HG02610 (cell line): ENCODE measurements at regions not wholly inside any gene's neighbourhood (a gene's known extent, or its start where the extent isn't known, plus 50 kb on each side); places are given as distances from the start of the nearest gene placed in this dataset.
"Not testable (repeated sequence)": the region's sequence is repeated elsewhere in the genome, so short reads cannot be mapped to it uniquely, and the experiment has no call there.

Experiments
- ATAC-seq: cut with Tn5 transposase; IDR thresholded peaks from one replicate; pipeline ENCODE4 v1.9.1; 2021; ENCODE audit warnings: mild to moderate bottlenecking, moderate library complexity; ENCODE audit not compliant: unreplicated experiment

- ATAC-seq = no peak
These were observed 110.9 kb upstream of the ENPEP start for GRCh38 chr4:110364911-110365520.

GRCh38 chr4:110361921-110362320 is 114.0 kb upstream of the ENPEP start:
- no peak for ATAC-seq

- ATAC-seq = no peak
These were observed 116.9 kb upstream of the ENPEP start for GRCh38 chr4:110359076-110359475.

- ATAC-seq = no peak
These were observed 118.4 kb upstream of the ENPEP start for GRCh38 chr4:110357521-110357920.

GRCh38 chr4:110354460-110354859 is 121.5 kb upstream of the ENPEP start:
- ATAC-seq = no peak

- no peak for ATAC-seq
These were observed 123.1 kb upstream of the ENPEP start for GRCh38 chr4:110352670-110353442.

- ATAC-seq = no peak
These were observed 127.1 kb upstream of the ENPEP start for GRCh38 chr4:110348711-110349383.

GRCh38 chr4:110347805-110348204 is 128.2 kb upstream of the ENPEP start:
- no peak for ATAC-seq

- no peak for ATAC-seq
These were observed 131.8 kb upstream of the ENPEP start for GRCh38 chr4:110344165-110344564.

GRCh38 chr4:110343534-110343933 is 132.4 kb upstream of the ENPEP start:
- ATAC-seq = no peak

- ATAC-seq = not testable (repeated sequence)
These were observed 134.8 kb upstream of the ENPEP start for GRCh38 chr4:110341118-110341517.

- ATAC-seq = no peak
These were observed 137.0 kb upstream of the ELOVL6 start for GRCh38 chr4:110335399-110335798.

- ATAC-seq = no peak
These were observed 134.1 kb upstream of the ELOVL6 start for GRCh38 chr4:110332483-110332882.

GRCh38 chr4:110326426-110326825 is 128.0 kb upstream of the ELOVL6 start:
- ATAC-seq = not testable (repeated sequence)

- peak; percentile 74 for ATAC-seq
These were observed 112.4 kb upstream of the ELOVL6 start for GRCh38 chr4:110310795-110311194.

- ATAC-seq = no peak
These were observed 111.3 kb upstream of the ELOVL6 start for GRCh38 chr4:110309675-110310074.

- ATAC-seq = no peak
These were observed 107.9 kb upstream of the ELOVL6 start for GRCh38 chr4:110306303-110306702.

GRCh38 chr4:110305455-110305854 is 107.0 kb upstream of the ELOVL6 start:
- ATAC-seq = no peak

GRCh38 chr4:110296892-110297291 is 98.5 kb upstream of the ELOVL6 start:
- ATAC-seq = peak; percentile 99

GRCh38 chr4:110294165-110294564 is 95.8 kb upstream of the ELOVL6 start:
- ATAC-seq = no peak

- ATAC-seq = no peak
These were observed 94.8 kb upstream of the ELOVL6 start for GRCh38 chr4:110292994-110293744.
